Right lobe of liver (tissue), 6 donors: ENCODE measurements at regions not wholly inside any gene's neighbourhood (a gene's known extent, or its start where the extent isn't known, plus 50 kb on each side); places are given as distances from the start of the nearest gene placed in this dataset.

Experiments used
- ATAC-seq, 4 donors: fragments of 200-7000 bp; cut with Tn5 transposase; one replicate each; pipeline ENCODE4 v1.9.1; 2020; ENCODE audit warnings: mild to moderate bottlenecking in 4 of 4, moderate library complexity in 4 of 4
- DNase-seq, 3 donors: peaks; one replicate each; pipeline ENCODE4 v3.0.0-alpha.2; 2020
- H3K27ac ChIP-seq, 3 donors: fragments of 200-600 bp; one replicate each; pipeline ENCODE4 v1.8.0; 2022
- H3K27me3 ChIP-seq, 2 donors: fragments of 200-600 bp; one replicate each; pipeline ENCODE4 v1.8.0; 2022
- H3K36me3 ChIP-seq, 4 donors: fragments of 200-600 bp; sonication (generic) in 1 of 4; one replicate each; pipeline versions ENCODE4 v1.5.1 to v1.8.0; 2017 to 2022; ENCODE audit warnings: control low read depth in 1 of 4
- H3K4me1 ChIP-seq, 4 donors: fragments of 200-600 bp; sonication (generic) in 1 of 4; one replicate each; pipeline versions ENCODE4 v1.5.1 to v1.8.0; 2017 to 2022; ENCODE audit warnings: control low read depth in 1 of 4
- H3K4me3 ChIP-seq, 3 donors: fragments of 200-600 bp; one replicate each; pipeline ENCODE4 v1.8.0; 2022
- H3K9me3 ChIP-seq, 4 donors: fragments of 200-600 bp; sonication (generic) in 1 of 4; one replicate each; pipeline versions ENCODE4 v1.5.1 to v1.8.0; 2017 to 2022; ENCODE audit warnings: control low read depth in 1 of 4
- POLR2A ChIP-seq: fragments of 450-650 bp; IDR thresholded peaks from one replicate; pipeline ENCODE4 v1.6.1; 2017; ENCODE audit warnings: antibody characterized with exemption, mild to moderate bottlenecking
- WGBS: methylation state at CpG from one replicate; pipeline ENCODE4 v1.1.6; 2018; ENCODE audit warnings: low coverage, low lambda C conversion rate; ENCODE audit not compliant: insufficient coverage; ENCODE audit errors: missing lambda C conversion rate; 5-methylcytosine and 5-hydroxymethylcytosine counted together
- intact Hi-C, 2 donors: fragments of 100-400 bp; cut with DNase I; formaldehyde crosslinking; loops; one replicate each; pipeline versions ENCODE4 v1.11.2 to v1.14.1; 2022
- TF ChIP-seq, protein P1 (sequence below), 4 donors: fragments of 200-600 bp in 3 of 4; fragments of 450-650 bp in 1 of 4; IDR thresholded peaks; one replicate each; pipeline versions ENCODE4 v1.5.1 to v1.8.0; 2016 to 2022; ENCODE audit warnings: antibody characterized with exemption in 4 of 4, mild to moderate bottlenecking in 2 of 4
- donor health status: DM: no; HTN: yes; CAD: no.
- donor health status: DM: no; HTN: no; CAD: no.
- donor health status: DM: no; HTN: no; CAD: no.
- donor health status: DM: no; HTN: yes; CAD: no.
- donor health status: DM: no; HTN: yes; CAD: no.

DNA sequence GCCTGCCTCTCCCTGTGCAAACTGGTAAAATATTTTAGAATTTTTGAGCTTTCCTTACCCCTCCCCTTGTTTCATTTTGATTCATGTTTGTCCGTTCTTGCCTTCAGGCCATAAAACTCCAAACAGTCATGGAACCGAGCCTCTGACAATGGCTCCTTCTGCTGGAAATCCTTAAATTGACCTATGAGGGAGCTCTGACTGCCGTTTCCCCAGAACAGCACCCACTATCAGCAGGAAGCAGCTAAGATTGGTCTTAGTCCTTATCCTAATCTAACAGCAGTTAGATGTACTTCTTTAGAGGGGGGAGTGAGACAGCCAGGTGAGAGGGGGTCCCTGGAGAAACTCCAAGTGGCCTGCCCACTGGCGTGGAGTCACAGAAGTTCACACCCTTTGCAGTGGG, 106.7 kb downstream of the FAM174A start:
- no peak overlapping the region for H3K4me3 ChIP-seq
- no peak overlapping the region for H3K27ac ChIP-seq
- H3K36me3 ChIP-seq: no peaks in the 10 kb centered on the region
- ATAC-seq (no peak), DNase-seq (no peak)
- TF ChIP-seq, protein P1, sequence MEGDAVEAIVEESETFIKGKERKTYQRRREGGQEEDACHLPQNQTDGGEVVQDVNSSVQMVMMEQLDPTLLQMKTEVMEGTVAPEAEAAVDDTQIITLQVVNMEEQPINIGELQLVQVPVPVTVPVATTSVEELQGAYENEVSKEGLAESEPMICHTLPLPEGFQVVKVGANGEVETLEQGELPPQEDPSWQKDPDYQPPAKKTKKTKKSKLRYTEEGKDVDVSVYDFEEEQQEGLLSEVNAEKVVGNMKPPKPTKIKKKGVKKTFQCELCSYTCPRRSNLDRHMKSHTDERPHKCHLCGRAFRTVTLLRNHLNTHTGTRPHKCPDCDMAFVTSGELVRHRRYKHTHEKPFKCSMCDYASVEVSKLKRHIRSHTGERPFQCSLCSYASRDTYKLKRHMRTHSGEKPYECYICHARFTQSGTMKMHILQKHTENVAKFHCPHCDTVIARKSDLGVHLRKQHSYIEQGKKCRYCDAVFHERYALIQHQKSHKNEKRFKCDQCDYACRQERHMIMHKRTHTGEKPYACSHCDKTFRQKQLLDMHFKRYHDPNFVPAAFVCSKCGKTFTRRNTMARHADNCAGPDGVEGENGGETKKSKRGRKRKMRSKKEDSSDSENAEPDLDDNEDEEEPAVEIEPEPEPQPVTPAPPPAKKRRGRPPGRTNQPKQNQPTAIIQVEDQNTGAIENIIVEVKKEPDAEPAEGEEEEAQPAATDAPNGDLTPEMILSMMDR (IDR thresholded peaks at IDR 0.05): no peak
- TF ChIP-seq POLR2A: no peak
- intact Hi-C loops: no loop called here
- H3K27me3 ChIP-seq: no peaks in the 10 kb centered on the region
- H3K4me1 ChIP-seq: no peaks in the 10 kb centered on the region
- no peaks in the 10 kb centered on the region for H3K9me3 ChIP-seq
- WGBS: 25% methylated on average over 3 of the region's 4 CpGs

DNA sequence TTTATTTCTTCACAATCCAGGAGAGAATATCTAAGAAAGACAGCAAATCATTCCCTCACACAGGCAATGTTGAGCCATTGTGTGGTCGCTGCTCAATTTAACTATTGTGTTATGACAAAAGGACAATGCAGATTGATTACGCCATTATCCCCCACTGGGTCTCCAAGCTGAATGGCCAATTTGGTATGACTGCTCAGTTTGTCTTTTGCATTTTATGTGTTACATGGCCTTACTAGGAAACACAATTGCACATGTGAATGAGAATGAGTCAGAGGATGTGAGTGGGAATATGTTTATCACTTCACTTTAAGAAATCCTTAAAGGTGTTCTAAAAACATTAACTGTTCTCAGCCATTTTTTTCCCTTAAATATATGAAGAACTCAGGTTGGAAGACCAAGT, 108.3 kb downstream of the FAM174A start:
- Histone ChIP-seq H3K4me3 (no peak overlapping the region), H3K27ac (no peak overlapping the region), H3K27me3 (no peaks in the 10 kb centered on the region), H3K36me3 (no peaks in the 10 kb centered on the region), H3K4me1 (no peaks in the 10 kb centered on the region), H3K9me3 (no peaks in the 10 kb centered on the region)
- ATAC-seq (no peak), DNase-seq (no peak)
- TF ChIP-seq POLR2A: no peak
- TF ChIP-seq, protein P1 (IDR thresholded peaks at IDR 0.05): no peak
- intact Hi-C loops: no loop called here
- 79% methylated on average over 2 of the region's 2 CpGs for WGBS

DNA sequence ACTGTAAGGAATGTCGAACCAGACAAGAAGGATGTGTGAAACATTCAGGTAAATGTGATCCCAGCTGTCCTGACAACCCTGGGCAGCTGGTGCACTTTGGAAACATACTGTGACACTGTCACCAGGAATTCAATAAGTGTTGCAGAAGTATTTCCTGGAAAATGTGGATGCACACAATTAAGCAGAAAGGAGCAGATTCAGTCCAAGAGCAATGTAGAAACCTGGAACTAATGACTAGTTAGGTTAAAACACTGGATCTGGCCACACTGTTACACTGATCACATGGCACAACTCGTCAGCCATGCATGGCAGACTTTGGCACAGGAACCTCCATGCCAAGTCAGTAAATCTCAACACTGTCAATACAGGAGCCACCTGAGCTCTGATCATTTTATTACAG, 109.0 kb downstream of the FAM174A start:
- no peak overlapping the region for H3K27ac ChIP-seq
- no peaks in the 10 kb centered on the region for H3K36me3 ChIP-seq
- ATAC-seq (no peak), DNase-seq (no peak)
- H3K9me3 ChIP-seq: no peaks in the 10 kb centered on the region
- no peaks in the 10 kb centered on the region for H3K27me3 ChIP-seq
- WGBS: 18% methylated on average over 2 of the region's 2 CpGs
- no peak overlapping the region for H3K4me3 ChIP-seq
- no peaks in the 10 kb centered on the region for H3K4me1 ChIP-seq
- intact Hi-C loops: no loop called here
- TF ChIP-seq, protein P1 (IDR thresholded peaks at IDR 0.05): no peak
- no peak for TF ChIP-seq POLR2A

DNA sequence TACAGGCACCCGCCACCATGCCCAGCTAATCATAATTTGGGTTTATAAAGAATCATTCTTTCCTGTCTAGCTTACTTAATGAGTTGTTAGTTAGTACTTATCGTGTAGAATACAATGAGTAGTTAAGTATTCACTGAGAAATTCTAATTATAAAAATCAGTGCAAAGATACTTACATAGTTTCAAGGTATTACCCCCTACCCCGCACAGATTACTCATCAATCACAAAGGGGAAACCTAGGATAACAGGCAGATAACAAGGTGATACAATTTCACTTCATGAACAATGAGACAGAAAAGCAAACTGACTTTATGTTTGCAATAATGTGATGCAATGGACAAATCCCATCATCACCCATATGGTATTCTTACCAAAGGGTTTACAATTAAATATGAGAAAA, 109.6 kb downstream of the FAM174A start:
- Histone ChIP-seq H3K36me3 (no peaks in the 10 kb centered on the region), H3K27me3 (no peaks in the 10 kb centered on the region), H3K4me3 (no peak overlapping the region), H3K4me1 (no peaks in the 10 kb centered on the region), H3K9me3 (no peaks in the 10 kb centered on the region), H3K27ac (no peak overlapping the region)
- no peak for ATAC-seq
- WGBS: 51% methylated on average over 3 of the region's 3 CpGs
- TF ChIP-seq, protein P1 (IDR thresholded peaks at IDR 0.05): no peak
- TF ChIP-seq POLR2A: no peak
- intact Hi-C loops: no loop called here
- no peak for DNase-seq

DNA sequence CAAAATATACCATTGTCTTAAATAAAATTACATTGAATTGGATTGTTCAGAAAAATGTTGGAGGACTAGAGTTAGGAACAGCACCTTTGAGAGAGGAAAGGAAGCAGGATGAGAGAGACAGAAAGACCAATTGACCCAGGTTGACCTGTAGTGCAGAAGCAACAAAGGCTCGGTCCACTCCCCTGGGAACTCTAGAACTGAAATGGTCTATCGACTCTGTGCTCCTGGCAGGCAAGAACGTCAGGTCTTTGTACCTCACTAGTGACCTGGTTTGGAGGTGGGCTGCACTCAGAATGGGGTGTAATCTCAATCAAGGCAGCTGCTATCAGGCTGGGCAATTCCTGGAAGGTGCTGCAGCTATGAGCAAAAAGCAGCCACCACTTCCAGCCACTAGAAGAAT, 110.8 kb downstream of the FAM174A start:
- 40% methylated on average over 2 of the region's 3 CpGs for WGBS
- ATAC-seq (no peak), DNase-seq (no peak)
- Histone ChIP-seq H3K27ac (no peak overlapping the region), H3K36me3 (no peaks in the 10 kb centered on the region), H3K9me3 (no peaks in the 10 kb centered on the region), H3K27me3 (no peaks in the 10 kb centered on the region), H3K4me1 (no peaks in the 10 kb centered on the region), H3K4me3 (no peak overlapping the region)
- no peak for TF ChIP-seq POLR2A
- TF ChIP-seq, protein P1 (IDR thresholded peaks at IDR 0.05): no peak
- intact Hi-C loops: no loop called here
